Gastrocnemius medialis (tissue), 4 donors: ENCODE measurements at regions not wholly inside any gene's neighbourhood (a gene's known extent, or its start where the extent isn't known, plus 50 kb on each side); places are given as distances from the start of the nearest gene placed in this dataset.

Source experiments
- POLR2A ChIP-seq, 2 donors: fragments of 450-650 bp; IDR thresholded peaks; one replicate each; pipeline ENCODE4 v1.6.1; 2017; ENCODE audit warnings: antibody characterized with exemption in 2 of 2, mild to moderate bottlenecking in 2 of 2, moderate library complexity in 2 of 2
- TF ChIP-seq, protein P1 (sequence below), 5 experiments: fragments of 450-650 bp in 3 of 5; fragments of 200-600 bp in 2 of 5; sonication (generic) in 2 of 5; IDR thresholded peaks in 4 of 5; conservative IDR thresholded peaks in 1 of 5; 1 replicate in 4 of 5; 2 replicates in 1 of 5; pipeline ENCODE4 v1.5.1; 2016 to 2019; ENCODE audit warnings: antibody characterized with exemption in 5 of 5, mild to moderate bottlenecking in 3 of 5, moderate library complexity in 3 of 5

DNA sequence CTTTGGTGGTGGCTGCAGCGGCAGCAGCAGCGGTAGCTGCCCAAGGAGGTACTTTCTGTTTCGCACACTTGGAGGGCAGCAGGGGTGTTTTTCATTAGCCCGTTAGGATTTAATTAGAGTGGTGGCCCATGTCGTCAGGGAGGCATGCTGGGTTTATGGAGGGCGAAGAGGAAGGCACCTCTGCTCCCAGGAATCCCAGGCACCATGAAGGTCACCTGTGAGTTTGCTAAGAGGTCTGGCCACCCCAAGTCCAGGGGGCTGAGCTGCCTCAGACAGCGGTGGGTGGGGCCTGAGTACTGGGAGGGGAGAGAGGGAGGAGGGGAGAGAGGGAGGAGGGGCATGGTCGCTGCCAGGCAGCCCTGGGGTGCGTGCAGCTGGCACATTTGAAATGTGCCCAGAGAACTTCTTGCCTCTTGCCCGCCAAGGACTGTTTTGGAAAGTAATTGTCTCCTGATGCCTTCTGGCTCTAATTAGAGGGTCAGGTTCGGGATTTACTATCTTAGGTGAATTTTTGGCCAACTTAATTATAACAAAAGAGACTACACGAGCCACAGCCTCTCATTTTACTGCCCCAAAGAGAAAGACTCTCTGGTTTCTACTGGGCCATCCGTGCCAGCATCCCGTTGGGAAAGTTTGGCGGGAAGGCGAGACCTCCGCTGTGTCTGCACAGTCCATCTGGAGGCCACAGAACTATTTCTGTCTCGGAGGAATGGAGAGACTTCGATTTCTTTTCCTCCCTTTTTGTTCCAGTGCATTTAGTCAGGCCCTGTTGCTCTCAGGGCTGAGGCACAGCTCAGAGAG is 62.0 kb downstream of the GLI2 start:
- TF ChIP-seq, protein P1, sequence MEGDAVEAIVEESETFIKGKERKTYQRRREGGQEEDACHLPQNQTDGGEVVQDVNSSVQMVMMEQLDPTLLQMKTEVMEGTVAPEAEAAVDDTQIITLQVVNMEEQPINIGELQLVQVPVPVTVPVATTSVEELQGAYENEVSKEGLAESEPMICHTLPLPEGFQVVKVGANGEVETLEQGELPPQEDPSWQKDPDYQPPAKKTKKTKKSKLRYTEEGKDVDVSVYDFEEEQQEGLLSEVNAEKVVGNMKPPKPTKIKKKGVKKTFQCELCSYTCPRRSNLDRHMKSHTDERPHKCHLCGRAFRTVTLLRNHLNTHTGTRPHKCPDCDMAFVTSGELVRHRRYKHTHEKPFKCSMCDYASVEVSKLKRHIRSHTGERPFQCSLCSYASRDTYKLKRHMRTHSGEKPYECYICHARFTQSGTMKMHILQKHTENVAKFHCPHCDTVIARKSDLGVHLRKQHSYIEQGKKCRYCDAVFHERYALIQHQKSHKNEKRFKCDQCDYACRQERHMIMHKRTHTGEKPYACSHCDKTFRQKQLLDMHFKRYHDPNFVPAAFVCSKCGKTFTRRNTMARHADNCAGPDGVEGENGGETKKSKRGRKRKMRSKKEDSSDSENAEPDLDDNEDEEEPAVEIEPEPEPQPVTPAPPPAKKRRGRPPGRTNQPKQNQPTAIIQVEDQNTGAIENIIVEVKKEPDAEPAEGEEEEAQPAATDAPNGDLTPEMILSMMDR (IDR thresholded peaks at IDR 0.05 in 4 of 5, conservative IDR thresholded peaks at IDR 0.05 in 1 of 5), result no peak
- TF ChIP-seq POLR2A (IDR thresholded peaks at IDR 0.05), result no peak
